Fibroblast of skin of scalp (primary cell): ENCODE measurements at regions not wholly inside any gene's neighbourhood (a gene's known extent, or its start where the extent isn't known, plus 50 kb on each side); places are given as distances from the start of the nearest gene placed in this dataset.

Experiments
- DNase-seq: peaks from one replicate; pipeline ENCODE4 v3.0.0-alpha.2; 2013

- no peak for DNase-seq
These were observed 171.4 kb downstream of the PTN start for GRCh38 chr7:137172105-137172590.

GRCh38 chr7:137169282-137169698 lies 174.2 kb downstream of the PTN start:
- peak; percentile 77 for DNase-seq

- no peak for DNase-seq
These were observed 175.9 kb downstream of the PTN start for GRCh38 chr7:137167609-137168008.

GRCh38 chr7:137166363-137166762 lies 177.2 kb downstream of the PTN start:
- DNase-seq, result no peak

- no peak for DNase-seq
These were observed 177.7 kb downstream of the PTN start for GRCh38 chr7:137165786-137166185.

- DNase-seq, result no peak
These were observed 178.3 kb downstream of the PTN start for GRCh38 chr7:137165241-137165640.

- no peak for DNase-seq
These were observed 179.3 kb downstream of the PTN start for GRCh38 chr7:137164251-137164650.

GRCh38 chr7:137160236-137160635 lies 183.3 kb downstream of the PTN start:
- DNase-seq, result no peak

- no peak for DNase-seq
These were observed 186.3 kb downstream of the PTN start for GRCh38 chr7:137157256-137157655.

- DNase-seq, result no peak
These were observed 191.9 kb downstream of the PTN start for GRCh38 chr7:137151690-137152052.

- DNase-seq, result no peak
These were observed 192.4 kb downstream of the PTN start for GRCh38 chr7:137151041-137151689.

GRCh38 chr7:137147338-137147720 lies 196.2 kb downstream of the PTN start:
- DNase-seq, result peak; percentile 13

- peak; percentile 73 for DNase-seq
These were observed 196.8 kb downstream of the PTN start for GRCh38 chr7:137146552-137147337.

- DNase-seq, result peak; percentile 77
These were observed 197.5 kb downstream of the PTN start for GRCh38 chr7:137146012-137146455.

GRCh38 chr7:137142376-137142775 lies 201.2 kb downstream of the PTN start:
- no peak for DNase-seq

- peak; percentile 20 for DNase-seq
These were observed 207.7 kb downstream of the PTN start for GRCh38 chr7:137135654-137136350.

- no peak for DNase-seq
These were observed 212.8 kb downstream of the PTN start for GRCh38 chr7:137130751-137131158.

- DNase-seq, result no peak
These were observed 214.5 kb downstream of the PTN start for GRCh38 chr7:137129025-137129424.

GRCh38 chr7:137127806-137128205 lies 215.7 kb downstream of the PTN start:
- no peak for DNase-seq

GRCh38 chr7:137127058-137127457 lies 216.5 kb downstream of the PTN start:
- DNase-seq, result no peak

GRCh38 chr7:137122145-137122544 lies 221.4 kb downstream of the PTN start:
- DNase-seq, result no peak

GRCh38 chr7:137120690-137121089 lies 222.8 kb downstream of the PTN start:
- DNase-seq, result no peak

GRCh38 chr7:137110535-137110934 lies 233.0 kb downstream of the PTN start:
- DNase-seq, result no peak
